Stimulated activated CD4-positive, alpha-beta T cell treated with anti-CD3 and anti-CD28 coated beads, TNF-alpha, amount 100 ng/mL, for 48 hours (primary cell): ENCODE measurements at regions not wholly inside any gene's neighbourhood (a gene's known extent, or its start where the extent isn't known, plus 50 kb on each side); places are given as distances from the start of the nearest gene placed in this dataset.
"Not testable (repeated sequence)": the region's sequence is repeated elsewhere in the genome, so short reads cannot be mapped to it uniquely, and the experiment has no call there.

Experiments used
- DNase-seq, 3 donors: peaks; one replicate each; pipeline ENCODE4 v3.0.0-alpha.2; 2020; ENCODE audit warnings: low read depth in 3 of 3

DNA sequence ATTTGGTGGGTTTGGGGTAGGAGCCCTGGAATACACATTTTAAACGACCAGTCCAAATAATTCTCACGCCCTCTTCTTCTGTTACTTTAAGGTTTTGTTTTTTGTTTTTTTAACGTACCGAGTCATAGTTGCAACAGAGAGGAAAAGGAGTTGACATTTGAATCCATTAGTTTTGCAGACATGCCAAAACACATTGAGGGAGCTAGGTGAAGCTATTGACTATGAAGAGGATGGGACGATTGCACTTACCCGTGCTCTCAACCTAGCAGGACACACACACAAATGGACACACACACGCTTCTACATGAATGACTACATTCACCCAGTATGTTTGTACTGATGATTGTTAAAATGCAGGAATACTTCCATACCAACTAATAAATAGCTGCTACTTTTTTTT lies 54.3 kb upstream of the CIT start:
- no peak for DNase-seq

DNA sequence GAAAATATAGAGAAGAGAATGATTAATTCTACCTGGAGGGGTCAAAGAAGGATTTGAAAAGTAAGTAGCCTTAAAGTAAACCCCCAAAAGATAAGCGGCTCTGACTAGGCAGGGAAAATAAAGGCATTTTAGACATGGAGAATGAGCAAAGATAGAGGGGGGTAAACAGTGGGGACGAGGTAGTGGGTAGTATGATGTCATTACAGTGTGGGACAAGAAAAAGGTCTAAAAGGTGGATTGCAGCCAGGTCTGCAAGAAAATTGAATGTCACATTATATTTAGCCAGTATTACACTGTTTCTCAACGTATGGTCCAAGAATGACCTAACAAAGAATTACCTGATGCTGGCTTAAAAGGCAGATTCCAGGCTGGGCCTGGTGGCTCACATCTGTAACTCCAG lies 55.8 kb upstream of the CIT start:
- no peak for DNase-seq

- DNase-seq, result not testable (repeated sequence)
These were observed 54.3 kb upstream of the BICDL1 start for GRCh38 chr12:119934780-119935179.

DNA sequence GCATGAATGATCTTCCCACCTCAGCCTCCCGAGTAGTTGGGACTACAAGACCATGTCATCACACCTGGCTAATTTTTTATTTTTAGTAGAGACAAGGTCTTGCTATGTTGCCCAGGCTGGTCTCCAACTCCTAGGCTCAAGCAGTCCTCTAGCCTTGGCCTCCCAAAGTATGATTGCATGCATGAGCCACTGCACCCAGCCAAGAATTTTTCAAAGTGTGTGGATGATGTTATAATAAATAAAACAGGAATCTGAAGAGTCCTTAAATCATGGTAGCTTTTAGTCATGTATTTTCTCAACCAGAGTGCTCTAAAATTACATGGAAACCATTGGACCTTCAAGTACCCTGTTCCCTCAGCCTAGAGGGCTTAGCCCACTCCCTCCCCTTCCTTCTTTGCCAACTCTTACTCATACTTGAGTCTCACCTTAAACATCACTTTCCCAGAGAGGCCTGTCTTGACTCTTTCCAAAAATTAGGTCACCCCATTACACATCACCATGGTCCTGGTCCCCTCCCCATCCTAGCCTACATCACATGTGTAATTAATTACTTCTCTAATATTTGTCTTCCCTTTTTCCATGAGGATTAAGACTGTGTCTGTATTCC lies 52.2 kb upstream of the BICDL1 start:
- no peak for DNase-seq

DNA sequence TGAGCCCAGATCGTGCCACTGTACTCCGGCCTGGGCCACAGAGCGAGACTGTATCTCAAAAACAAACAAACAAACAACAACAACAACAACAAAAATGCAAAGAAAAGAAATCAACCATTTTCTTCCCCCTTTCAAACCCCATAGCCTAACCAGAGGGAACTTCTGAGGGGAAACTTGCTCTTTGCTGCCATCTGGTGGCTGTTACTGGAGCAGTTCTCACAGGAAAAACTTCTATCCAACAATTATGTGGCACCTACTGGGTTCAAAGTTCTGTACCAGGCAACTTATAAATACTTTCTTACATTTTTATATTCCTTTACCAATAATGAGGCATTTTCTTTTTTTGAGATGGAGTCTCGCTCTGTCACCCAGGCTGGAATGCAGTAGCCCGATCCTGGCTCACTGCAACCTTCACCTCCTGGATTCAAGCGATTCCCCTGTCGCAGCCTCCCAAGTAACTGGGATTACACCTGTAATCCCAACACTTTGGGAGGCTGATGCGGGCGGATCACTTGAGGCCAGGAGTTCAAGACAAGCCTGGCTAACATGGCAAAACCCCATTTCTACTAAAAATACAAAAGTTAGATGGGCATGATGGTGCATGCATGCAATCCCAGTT lies 50.9 kb upstream of the BICDL1 start:
- peak; percentile 30 to 58 (median 49) for DNase-seq
